Loucy (cell line): ENCODE measurements at regions not wholly inside any gene's neighbourhood (a gene's known extent, or its start where the extent isn't known, plus 50 kb on each side); places are given as distances from the start of the nearest gene placed in this dataset.
"Not testable (repeated sequence)": the region's sequence is repeated elsewhere in the genome, so short reads cannot be mapped to it uniquely, and the experiment has no call there.

Experiments
- EZH2phosphoT487 ChIP-seq: fragments of 200-600 bp; IDR thresholded peaks from 2 replicates; pipeline ENCODE4 v1.6.1; 2018; ENCODE audit warnings: antibody characterized with exemption, mild to moderate bottlenecking, moderate library complexity, borderline replicate concordance
- TF ChIP-seq, protein P1 (sequence below): fragments of 200-600 bp; sonication (generic); conservative IDR thresholded peaks from 2 replicates; pipeline ENCODE4 v1.5.1; 2014; ENCODE audit warnings: mild to moderate bottlenecking, antibody characterized with exemption, low read length

DNA sequence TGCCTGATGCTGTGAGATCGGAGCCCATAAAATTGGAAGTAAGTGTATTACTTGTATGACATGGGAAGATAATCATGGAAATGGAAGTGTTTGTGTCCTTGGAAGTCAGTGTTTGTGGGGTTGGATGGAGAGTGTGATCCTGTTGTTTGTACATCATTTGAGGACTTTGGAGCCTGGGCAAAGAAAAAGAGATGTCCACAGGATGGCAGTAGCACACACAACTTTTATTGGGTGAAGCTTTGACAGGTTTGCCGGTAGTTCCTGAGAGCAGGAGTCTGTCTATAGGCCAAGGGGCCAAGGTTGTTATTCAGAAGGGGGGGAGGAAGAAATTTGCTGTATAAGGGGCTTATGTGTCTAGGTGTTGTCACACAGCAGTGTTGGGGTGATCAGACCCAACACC, 533.3 kb downstream of the RPIA start:
- TF ChIP-seq, protein P1, sequence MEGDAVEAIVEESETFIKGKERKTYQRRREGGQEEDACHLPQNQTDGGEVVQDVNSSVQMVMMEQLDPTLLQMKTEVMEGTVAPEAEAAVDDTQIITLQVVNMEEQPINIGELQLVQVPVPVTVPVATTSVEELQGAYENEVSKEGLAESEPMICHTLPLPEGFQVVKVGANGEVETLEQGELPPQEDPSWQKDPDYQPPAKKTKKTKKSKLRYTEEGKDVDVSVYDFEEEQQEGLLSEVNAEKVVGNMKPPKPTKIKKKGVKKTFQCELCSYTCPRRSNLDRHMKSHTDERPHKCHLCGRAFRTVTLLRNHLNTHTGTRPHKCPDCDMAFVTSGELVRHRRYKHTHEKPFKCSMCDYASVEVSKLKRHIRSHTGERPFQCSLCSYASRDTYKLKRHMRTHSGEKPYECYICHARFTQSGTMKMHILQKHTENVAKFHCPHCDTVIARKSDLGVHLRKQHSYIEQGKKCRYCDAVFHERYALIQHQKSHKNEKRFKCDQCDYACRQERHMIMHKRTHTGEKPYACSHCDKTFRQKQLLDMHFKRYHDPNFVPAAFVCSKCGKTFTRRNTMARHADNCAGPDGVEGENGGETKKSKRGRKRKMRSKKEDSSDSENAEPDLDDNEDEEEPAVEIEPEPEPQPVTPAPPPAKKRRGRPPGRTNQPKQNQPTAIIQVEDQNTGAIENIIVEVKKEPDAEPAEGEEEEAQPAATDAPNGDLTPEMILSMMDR = peak; percentile 28; the same call in 1 of the 2 replicates
- not testable (repeated sequence) for TF ChIP-seq EZH2phosphoT487
